GM21576 (cell line): ENCODE measurements at regions not wholly inside any gene's neighbourhood (a gene's known extent, or its start where the extent isn't known, plus 50 kb on each side); places are given as distances from the start of the nearest gene placed in this dataset.
"Not testable (repeated sequence)": the region's sequence is repeated elsewhere in the genome, so short reads cannot be mapped to it uniquely, and the experiment has no call there.

ENCODE experiments used
- ATAC-seq: cut with Tn5 transposase; IDR thresholded peaks from one replicate; pipeline ENCODE4 v1.9.1; 2021; ENCODE audit warnings: mild to moderate bottlenecking, moderate library complexity; ENCODE audit not compliant: unreplicated experiment

DNA sequence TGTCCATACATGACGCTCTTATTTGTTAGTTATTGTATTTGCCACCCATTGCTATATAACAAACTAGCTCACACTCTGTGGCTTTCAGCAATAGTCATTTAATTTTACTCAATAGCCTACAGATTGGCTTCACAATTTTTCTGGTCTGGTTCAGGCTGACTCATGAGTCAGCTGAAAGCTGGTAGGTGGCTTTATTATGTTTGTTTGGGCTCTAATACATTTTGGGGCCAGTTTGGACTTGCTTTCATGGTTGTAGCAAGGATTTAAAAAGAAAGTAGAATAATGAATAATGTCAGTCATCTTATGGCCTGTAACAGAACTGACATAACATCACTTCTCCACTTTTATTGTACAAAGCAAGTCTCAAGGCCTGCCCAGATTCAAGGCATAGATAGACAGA is 338.7 kb downstream of the LRRIQ3 start:
- no peak for ATAC-seq

DNA sequence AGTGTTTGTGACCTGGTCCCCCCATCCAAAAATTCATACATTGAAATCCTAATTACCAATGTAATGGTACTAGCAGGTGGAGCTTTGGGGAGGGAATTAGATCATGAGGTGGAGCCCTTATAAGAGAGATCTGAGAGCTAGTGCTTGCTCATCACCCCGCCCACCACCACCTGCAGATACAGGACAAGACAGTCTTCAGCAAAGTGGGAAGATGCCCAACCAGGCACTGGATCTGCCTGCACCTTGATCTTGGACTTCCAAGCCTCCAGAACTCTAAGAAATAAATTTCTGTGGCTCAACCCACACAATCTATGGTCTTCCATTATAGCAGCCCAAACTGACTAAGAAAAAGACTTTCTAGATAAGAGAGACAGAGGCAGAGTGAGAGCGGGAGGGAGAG is 343.4 kb downstream of the LRRIQ3 start:
- no peak for ATAC-seq

DNA sequence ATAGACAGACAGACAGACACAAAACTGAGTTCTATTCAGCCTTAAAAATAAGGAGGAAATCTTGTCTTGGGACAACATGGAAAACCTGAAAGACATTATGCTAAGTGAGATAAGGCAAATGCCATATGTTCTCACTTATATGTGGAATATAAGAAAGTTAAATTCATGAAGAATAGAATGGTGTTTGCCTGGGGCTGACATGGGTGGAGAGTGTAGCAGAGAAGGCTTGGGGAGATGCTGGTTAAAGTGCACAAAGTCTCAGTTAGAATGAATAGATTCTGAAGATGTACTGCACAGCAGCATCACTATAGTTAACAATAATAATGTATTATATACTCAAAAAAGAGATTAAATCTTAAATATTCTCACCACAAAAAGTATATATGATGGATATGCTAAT is 355.5 kb downstream of the LRRIQ3 start:
- ATAC-seq = no peak

DNA sequence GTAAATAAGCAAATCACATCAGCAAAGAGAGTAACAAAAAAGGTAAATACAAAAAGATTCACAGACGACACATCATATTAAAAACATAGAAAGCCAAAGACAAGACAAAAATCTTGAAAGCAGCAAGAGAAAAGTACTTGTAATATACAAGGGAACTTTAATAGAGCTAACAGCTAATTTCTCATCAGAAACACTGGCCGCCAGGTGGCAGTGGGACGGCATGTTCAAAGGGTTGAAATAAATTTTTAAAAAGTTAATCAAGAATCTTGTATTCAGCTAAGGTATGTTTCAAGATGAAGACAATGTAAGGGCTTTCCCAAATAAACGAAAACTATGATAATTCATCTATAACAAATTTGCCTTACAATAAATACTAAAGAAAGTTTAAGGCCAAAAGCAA is 358.1 kb downstream of the LRRIQ3 start:
- ATAC-seq = no peak

- ATAC-seq = no peak
Measured at GRCh38 chr1:73832276-73833181, 365.4 kb downstream of the LRRIQ3 start.

- not testable (repeated sequence) for ATAC-seq
Measured at GRCh38 chr1:73827283-73827682, 370.7 kb downstream of the LRRIQ3 start.

DNA sequence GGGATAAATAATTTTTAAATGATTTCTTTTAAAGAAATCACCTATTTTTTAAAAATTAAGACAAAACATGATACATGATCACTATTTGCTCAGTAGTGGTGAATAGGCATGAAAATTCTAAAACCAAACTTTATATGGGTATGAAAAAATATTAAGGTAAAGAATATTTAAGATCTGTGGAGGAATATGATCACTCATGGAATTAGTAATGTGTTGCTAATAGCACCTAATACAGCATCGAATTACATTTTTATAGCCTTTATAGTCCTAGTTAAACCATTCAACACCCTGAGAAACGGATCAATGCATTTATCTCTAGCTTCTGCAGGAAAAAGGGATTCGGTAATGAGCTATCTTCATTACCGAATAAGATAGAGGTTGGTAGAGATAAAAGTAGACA is 373.9 kb downstream of the LRRIQ3 start:
- ATAC-seq = no peak

GRCh38 chr1:73821520-73821919 is 376.5 kb downstream of the LRRIQ3 start:
- ATAC-seq = peak; percentile 68

DNA sequence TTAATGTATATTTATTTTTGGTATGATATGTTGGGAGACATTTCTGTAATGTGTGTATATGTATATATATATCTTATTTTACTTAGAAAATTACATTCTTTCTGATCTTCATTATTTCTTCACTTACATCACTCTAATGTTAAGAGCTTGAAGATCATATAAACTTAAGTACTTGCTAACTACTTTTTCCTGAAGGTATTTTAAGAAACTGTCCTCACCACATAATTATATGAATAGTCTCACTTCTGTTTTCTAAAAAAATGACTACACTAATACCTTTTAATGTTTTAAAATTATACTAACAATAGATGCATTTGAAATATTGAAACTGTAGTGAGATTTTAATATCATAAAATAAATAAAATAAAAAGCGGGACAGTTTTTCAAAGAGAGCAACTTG is 377.1 kb downstream of the LRRIQ3 start:
- no peak for ATAC-seq

DNA sequence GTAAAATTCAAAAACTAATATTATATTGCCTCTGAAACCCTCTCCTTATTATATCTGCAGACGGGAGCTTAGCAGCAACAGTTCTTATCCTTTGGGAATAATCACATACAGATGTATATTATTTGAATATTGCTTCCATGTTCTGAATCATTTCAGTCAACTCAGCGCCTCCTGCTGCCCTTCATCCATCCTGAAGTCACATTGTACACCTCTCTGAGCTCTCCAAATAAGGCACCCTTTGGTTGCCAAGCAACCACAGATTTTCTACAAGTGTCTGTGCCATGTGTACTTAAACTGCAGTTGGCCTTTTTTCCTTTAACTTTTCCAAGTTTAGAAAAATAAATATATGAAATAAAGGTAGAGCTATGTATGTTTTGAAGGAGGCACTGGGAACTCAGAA is 384.3 kb downstream of the LRRIQ3 start:
- no peak for ATAC-seq

- ATAC-seq = no peak
Measured at GRCh38 chr1:73813236-73813635, 384.7 kb downstream of the LRRIQ3 start.

DNA sequence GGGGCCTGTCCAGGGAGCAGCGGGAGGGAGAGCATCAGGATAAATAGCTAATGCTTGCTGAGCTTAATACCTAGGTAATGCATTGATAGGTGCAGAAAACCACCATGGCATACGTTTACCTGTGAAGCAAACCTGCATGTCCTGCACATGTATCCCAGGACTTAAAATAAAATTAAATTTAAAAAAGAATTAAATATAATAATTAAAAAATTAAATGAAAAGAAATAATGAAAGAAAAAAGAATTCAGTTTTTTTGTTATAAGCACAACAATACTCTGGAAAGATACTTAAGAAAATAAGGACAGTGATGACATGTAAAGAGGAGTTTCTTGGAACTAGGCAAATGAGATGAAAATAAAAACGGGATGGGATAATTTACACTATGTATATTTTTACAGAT is 386.2 kb downstream of the LRRIQ3 start:
- ATAC-seq = no peak

- ATAC-seq = no peak
Measured at GRCh38 chr1:73804935-73805334, 393.0 kb downstream of the LRRIQ3 start.

GRCh38 chr1:73803380-73803779 is 394.6 kb downstream of the LRRIQ3 start:
- ATAC-seq = no peak

DNA sequence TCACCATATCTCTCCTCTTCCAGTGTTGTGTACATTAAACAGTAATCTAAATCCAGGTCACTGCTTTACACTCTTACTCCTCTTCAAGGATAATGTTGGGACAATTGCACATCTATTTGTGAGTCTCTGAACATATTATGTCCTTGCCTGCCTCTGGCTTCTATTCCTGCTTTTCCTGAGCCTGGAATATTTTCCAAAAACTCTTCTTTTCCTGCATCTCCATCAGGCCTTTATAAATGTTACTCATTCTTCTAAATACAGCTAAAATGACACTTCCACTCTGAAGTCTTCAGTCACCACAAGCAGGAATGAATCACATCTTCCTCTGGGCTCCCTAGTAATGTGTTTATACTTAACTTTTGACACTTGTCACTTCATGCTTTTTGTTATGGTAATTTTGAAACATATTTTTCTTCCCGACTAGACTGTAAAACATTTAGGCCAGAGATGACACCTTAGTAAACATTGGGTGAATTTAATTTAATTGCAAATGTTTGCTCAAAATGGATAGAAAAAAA is 396.0 kb downstream of the LRRIQ3 start:
- ATAC-seq = no peak

DNA sequence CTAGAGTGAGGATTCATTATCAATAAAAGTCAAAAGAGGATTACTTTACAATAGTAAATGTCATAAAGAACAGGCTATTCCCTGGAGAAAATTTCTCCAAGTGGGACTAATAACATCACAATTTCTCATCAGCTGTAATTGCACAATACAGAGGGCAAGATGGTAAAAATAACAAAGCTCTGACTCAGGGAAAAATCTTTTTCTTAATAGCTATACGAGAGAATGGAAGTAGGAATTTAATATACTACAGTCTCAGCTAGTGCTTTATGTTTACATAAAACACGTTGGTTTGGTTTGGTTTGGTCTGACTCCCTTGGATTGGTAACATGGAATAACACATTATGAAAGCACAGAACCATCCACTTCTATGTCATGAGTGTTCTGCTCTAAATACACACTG is 397.6 kb downstream of the LRRIQ3 start:
- ATAC-seq = no peak

DNA sequence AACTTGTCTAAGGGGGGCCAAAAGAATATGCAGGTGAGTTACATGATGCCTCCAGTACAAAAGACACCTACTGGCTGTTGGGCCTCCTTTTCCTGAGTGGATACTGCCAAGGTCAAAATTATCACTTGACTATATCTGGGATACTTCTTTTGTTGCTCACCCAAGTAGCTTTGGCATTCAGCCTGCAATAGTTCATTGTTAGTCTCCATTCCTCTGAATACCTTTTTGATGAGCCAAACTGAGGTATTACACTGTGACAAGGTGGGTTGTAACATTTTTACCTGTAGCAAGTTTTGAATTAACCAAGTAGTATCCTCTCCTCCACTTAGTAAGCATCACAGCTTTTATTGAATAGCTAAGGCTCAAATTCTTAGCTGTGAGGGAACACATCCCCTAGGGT is 408.0 kb downstream of the LRRIQ3 start:
- no peak for ATAC-seq

DNA sequence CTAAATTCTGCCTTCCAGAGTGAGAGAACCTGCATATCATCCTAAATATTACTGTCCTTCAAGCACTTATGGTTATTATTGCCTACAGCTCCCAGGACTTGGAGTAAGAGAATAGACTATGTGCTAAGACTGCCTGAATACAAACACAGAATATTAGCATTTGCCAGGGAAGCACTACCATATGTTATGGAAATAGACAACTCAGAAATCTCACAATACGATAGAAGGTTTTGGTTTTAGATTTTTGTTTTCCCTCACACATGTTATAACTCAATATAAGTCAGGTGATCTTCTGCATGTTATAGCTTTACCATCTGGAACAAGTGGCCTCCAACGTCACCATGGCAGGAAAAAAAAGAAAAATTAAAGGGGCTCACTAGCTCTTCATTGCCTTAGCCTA is 413.9 kb downstream of the LRRIQ3 start:
- no peak for ATAC-seq

- ATAC-seq = no peak
Measured at GRCh38 chr1:73783352-73783751, 414.6 kb downstream of the LRRIQ3 start.

DNA sequence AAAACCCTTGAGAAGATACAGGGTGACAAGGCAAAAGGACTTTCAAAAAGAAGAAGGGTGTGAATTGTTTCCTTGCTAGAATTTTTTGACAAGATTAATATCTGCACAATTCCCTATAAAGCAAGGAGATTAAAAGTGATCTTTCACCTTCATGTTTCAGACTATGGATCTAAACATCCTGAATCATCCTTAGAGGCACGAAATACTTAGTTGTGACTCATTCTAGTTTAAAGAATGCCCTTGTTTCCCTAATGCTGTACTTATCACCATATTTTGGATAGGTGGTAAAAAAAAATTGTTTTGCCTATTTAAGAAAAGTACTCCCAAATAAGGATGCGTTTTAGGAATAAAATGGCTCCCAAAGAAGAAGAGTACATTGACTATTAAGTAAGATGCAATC is 415.1 kb downstream of the LRRIQ3 start:
- ATAC-seq = no peak

GRCh38 chr1:73781251-73781650 is 416.7 kb downstream of the LRRIQ3 start:
- no peak for ATAC-seq

- no peak for ATAC-seq
Measured at GRCh38 chr1:73778471-73778870, 419.5 kb downstream of the LRRIQ3 start.

DNA sequence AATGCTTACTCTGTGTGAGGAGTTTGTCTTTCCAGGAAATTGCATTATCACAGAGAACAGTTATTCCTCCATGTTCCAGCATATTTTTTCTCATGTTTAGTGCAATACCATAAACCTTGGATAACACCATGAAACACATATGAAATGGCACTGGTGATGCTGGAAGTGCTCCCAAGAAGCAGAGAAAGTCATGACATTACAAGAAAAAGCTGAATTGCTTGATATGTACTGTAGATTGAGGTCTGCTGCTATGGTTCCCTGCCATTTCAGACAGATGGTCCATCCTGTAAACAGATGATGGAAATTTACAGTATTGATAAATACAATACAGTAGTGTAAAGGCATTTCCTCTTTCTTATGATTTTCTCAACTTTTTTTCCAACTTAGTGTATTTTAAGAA is 422.1 kb downstream of the LRRIQ3 start:
- ATAC-seq = no peak
